Spleen (tissue), 11 donors: ENCODE measurements at regions not wholly inside any gene's neighbourhood (a gene's known extent, or its start where the extent isn't known, plus 50 kb on each side); places are given as distances from the start of the nearest gene placed in this dataset.

Experiments
- DNase-seq: peaks from one replicate; pipeline ENCODE4 v3.0.0-alpha.2; 2020
- H3K27ac ChIP-seq, 8 donors: fragments of 200-600 bp; sonication (generic) in 7 of 8; 1 replicate in 4 of 8; 2 replicates in 4 of 8; pipeline versions ENCODE4 v1.5.0 to v1.8.0; 2016 to 2021; ENCODE audit warnings: inconsistent platforms in 4 of 8, mild to moderate bottlenecking in 4 of 8, moderate library complexity in 1 of 8
- H3K27me3 ChIP-seq, 7 donors: fragments of 200-600 bp; sonication (generic) in 6 of 7; replicated peaks in 1 of 7; 1 replicate in 4 of 7; 2 replicates in 3 of 7; pipeline versions ENCODE4 v1.5.0 to v1.8.0; 2016 to 2021; ENCODE audit warnings: inconsistent platforms in 3 of 7, mild to moderate bottlenecking in 1 of 7
- H3K36me3 ChIP-seq, 6 donors: fragments of 200-600 bp; sonication (generic) in 5 of 6; 1 replicate in 4 of 6; 2 replicates in 2 of 6; pipeline versions ENCODE4 v1.5.0 to v1.8.0; 2016 to 2021; ENCODE audit warnings: inconsistent platforms in 2 of 6
- H3K4me1 ChIP-seq, 6 donors: fragments of 200-600 bp; sonication (generic) in 5 of 6; 1 replicate in 3 of 6; 2 replicates in 3 of 6; pipeline versions ENCODE4 v1.5.0 to v1.8.0; 2016 to 2021; ENCODE audit warnings: inconsistent platforms in 3 of 6
- H3K4me3 ChIP-seq, 8 donors: fragments of 200-600 bp; sonication (generic) in 7 of 8; 1 replicate in 4 of 8; 2 replicates in 4 of 8; pipeline versions ENCODE4 v1.5.0 to v1.8.0; 2016 to 2021; ENCODE audit warnings: inconsistent platforms in 4 of 8, mild to moderate bottlenecking in 4 of 8, moderate library complexity in 2 of 8
- H3K9me3 ChIP-seq, 8 donors: fragments of 200-600 bp; sonication (generic) in 7 of 8; 1 replicate in 4 of 8; 2 replicates in 4 of 8; pipeline versions ENCODE4 v1.5.0 to v1.8.0; 2016 to 2021; ENCODE audit warnings: inconsistent platforms in 4 of 8
- POLR2A ChIP-seq, 3 donors: fragments of 450-650 bp; IDR thresholded peaks; one replicate each; pipeline ENCODE4 v1.5.1; 2017; ENCODE audit warnings: antibody characterized with exemption in 3 of 3, mild to moderate bottlenecking in 1 of 3
- POLR2AphosphoS5 ChIP-seq, 3 donors: sonication (generic); formaldehyde crosslinking; IDR thresholded peaks; one replicate each; pipeline ENCODE4 v1.5.1; 2017; ENCODE audit warnings: antibody characterized with exemption in 3 of 3
- WGBS, 5 donors: extraction: QIAGEN DNeasy Blood & Tissue Kit in 3 of 5; methylation state at CpG; one replicate each; pipeline versions ENCODE4 v1.1.5 to v1.1.7; 2013 to 2018; 5-methylcytosine and 5-hydroxymethylcytosine counted together
- intact Hi-C: fragments of 100-400 bp; cut with DNase I; formaldehyde crosslinking; loops from one replicate; pipeline ENCODE4 v1.15.0; 2023; ENCODE audit warnings: low total_unique reads
- TF ChIP-seq, protein P1 (sequence below), 11 experiments: fragments of 200-600 bp in 7 of 11; fragments of 450-650 bp in 4 of 11; sonication (generic) in 4 of 11; IDR thresholded peaks in 8 of 11; conservative IDR thresholded peaks in 3 of 11; 1 replicate in 7 of 11; 2 replicates in 4 of 11; pipeline versions ENCODE4 v1.4.0 to v1.8.0; 2016 to 2021; ENCODE audit warnings: antibody characterized with exemption in 11 of 11, inconsistent platforms in 4 of 11, mild to moderate bottlenecking in 1 of 11
- donor health status: healthy with polysubstance abuse.
- donor health status: DM: no; HTN: no; CAD: no; lungs with moderate emphysema.
- donor health status: DM: no; HTN: no; CAD: no.
- donor health status: Bipolar disorder and iron deficiency.
- donor health status: healthy.
- donor health status: DM: no; HTN: no; CAD: no.
- donor health status: DM: yes; HTN: yes; CAD: no.

DNA sequence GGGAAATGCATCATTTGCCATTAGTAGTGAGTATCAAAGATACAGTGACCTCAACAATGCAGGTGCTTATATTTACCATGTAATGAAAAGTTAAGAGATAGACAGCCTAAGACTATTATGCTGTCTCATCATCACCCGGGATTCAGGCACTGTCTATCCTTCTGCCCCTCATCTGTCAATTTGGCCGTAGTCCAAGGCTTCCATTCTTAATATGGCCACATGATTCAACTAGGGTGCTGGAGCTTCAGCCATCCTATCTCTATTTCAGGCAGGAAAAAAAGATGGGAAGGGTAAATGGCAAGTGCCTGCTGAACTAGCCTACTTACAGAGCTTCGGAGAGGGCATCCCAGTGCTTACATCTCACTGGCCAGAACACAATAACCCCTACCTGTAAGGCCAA lies 196.7 kb upstream of the LNX1 start:
- Histone ChIP-seq H3K36me3 (no peaks in the 10 kb centered on the region), H3K4me3 (no peak overlapping the region), H3K4me1 (no peaks in the 10 kb centered on the region), H3K9me3 (no peaks in the 10 kb centered on the region), H3K27ac (no peak overlapping the region), H3K27me3 (no peaks in the 10 kb centered on the region)
- TF ChIP-seq POLR2A (IDR thresholded peaks at IDR 0.05) (no peak), POLR2AphosphoS5 (IDR thresholded peaks at IDR 0.05) (no peak)
- TF ChIP-seq, protein P1, sequence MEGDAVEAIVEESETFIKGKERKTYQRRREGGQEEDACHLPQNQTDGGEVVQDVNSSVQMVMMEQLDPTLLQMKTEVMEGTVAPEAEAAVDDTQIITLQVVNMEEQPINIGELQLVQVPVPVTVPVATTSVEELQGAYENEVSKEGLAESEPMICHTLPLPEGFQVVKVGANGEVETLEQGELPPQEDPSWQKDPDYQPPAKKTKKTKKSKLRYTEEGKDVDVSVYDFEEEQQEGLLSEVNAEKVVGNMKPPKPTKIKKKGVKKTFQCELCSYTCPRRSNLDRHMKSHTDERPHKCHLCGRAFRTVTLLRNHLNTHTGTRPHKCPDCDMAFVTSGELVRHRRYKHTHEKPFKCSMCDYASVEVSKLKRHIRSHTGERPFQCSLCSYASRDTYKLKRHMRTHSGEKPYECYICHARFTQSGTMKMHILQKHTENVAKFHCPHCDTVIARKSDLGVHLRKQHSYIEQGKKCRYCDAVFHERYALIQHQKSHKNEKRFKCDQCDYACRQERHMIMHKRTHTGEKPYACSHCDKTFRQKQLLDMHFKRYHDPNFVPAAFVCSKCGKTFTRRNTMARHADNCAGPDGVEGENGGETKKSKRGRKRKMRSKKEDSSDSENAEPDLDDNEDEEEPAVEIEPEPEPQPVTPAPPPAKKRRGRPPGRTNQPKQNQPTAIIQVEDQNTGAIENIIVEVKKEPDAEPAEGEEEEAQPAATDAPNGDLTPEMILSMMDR (IDR thresholded peaks at IDR 0.05 in 8 of 11, conservative IDR thresholded peaks at IDR 0.05 in 3 of 11), result no peak
- 84 to 93% (median 87%) methylated on average over 3 of the region's 3 CpGs for WGBS, 5 donors
- no peak for DNase-seq
- intact Hi-C loops, result no loop called here

DNA sequence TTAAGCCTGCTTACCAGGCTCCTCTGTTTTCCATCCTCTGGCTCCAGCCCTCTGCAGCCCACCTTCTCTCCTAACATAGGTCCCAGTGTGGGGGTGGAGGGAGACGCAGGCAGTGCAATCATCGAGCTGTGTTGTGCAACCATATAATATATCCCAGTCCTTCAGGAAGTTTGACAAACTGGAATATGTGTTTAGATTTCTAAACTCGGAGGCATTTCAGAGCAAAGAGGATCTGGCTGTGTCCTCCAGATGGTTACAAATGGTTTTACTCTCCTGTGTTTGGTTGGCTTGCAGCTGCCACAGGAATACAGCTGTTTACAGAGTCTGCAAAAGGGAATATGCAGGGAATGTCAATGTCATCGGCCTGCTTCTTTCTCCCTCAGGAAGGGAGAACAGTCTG lies 195.3 kb upstream of the LNX1 start:
- TF ChIP-seq, protein P1 (IDR thresholded peaks at IDR 0.05 in 8 of 11, conservative IDR thresholded peaks at IDR 0.05 in 3 of 11), result no peak
- peak in 1 of 3 donors; percentile 14 for TF ChIP-seq POLR2AphosphoS5 (IDR thresholded peaks at IDR 0.05)
- no peak overlapping the region for H3K4me3 ChIP-seq
- 58 to 81% (median 64%) methylated on average over 4 of the region's 4 CpGs for WGBS, 5 donors
- no peaks in the 10 kb centered on the region for H3K36me3 ChIP-seq
- no peaks in the 10 kb centered on the region for H3K27me3 ChIP-seq
- H3K27ac ChIP-seq, result peak overlapping the region in 2 of 8 donors; percentile 23 to 40
- DNase-seq, result no peak
- intact Hi-C loops, result no loop called here
- H3K9me3 ChIP-seq, result no peaks in the 10 kb centered on the region
- no peaks in the 10 kb centered on the region for H3K4me1 ChIP-seq

DNA sequence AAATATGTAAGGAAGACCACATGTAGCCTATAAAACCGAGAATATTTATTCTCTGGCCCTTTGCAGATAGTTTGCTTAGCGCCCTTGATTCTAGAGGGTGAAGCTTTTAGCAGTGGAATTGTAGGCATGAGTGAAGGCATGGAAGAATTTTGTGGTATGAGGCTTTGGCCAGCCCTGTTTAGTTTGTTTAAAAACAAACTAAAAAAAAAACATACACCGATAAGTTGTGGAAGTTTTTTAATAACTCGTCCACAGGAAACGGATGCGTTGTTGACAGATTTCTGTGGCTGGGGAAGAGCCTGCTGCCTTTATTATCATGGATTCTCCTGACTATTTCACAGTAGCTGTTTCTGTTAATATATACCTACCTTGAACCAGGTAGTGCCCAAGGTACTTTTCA lies 194.7 kb upstream of the LNX1 start:
- Histone ChIP-seq H3K27me3 (no peaks in the 10 kb centered on the region), H3K4me1 (no peaks in the 10 kb centered on the region), H3K27ac (peak overlapping the region in 2 of 8 donors; percentile 23 to 27), H3K36me3 (no peaks in the 10 kb centered on the region), H3K4me3 (no peak overlapping the region), H3K9me3 (no peaks in the 10 kb centered on the region)
- TF ChIP-seq, protein P1 (IDR thresholded peaks at IDR 0.05 in 8 of 11, conservative IDR thresholded peaks at IDR 0.05 in 3 of 11), result no peak
- no peak for TF ChIP-seq POLR2A (IDR thresholded peaks at IDR 0.05)
- no peak for TF ChIP-seq POLR2AphosphoS5 (IDR thresholded peaks at IDR 0.05)
- no peak for DNase-seq
- 59 to 79% (median 73%) methylated on average over 6 of the region's 6 CpGs for WGBS, 5 donors
- intact Hi-C loops, result no loop called here

DNA sequence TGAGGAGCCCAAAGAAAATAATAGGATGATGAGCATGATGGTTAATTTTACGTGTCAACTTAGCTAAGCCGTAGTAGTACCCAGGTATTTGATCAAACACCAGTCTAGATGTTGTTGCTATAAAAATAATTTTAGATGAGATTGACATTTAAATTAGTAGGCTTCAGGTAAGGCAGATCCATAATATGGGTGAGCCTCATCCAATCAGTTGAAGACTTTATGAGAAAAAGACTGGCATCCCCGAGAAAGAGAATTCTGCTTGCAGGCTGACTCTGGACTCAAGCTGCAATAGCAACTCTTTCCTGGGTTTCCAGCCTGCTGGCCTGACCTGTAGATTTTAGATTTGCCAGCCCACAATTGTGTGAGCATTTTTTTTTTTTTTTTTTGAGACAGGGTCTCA lies 192.8 kb upstream of the LNX1 start:
- no peaks in the 10 kb centered on the region for H3K36me3 ChIP-seq
- no peaks in the 10 kb centered on the region for H3K9me3 ChIP-seq
- no peak overlapping the region for H3K27ac ChIP-seq
- H3K4me3 ChIP-seq, result no peak overlapping the region
- TF ChIP-seq, protein P1 (IDR thresholded peaks at IDR 0.05 in 8 of 11, conservative IDR thresholded peaks at IDR 0.05 in 3 of 11), result no peak
- TF ChIP-seq POLR2AphosphoS5 (IDR thresholded peaks at IDR 0.05) (no peak), POLR2A (IDR thresholded peaks at IDR 0.05) (no peak)
- intact Hi-C loops, result no loop called here
- no peak for DNase-seq
- no peaks in the 10 kb centered on the region for H3K27me3 ChIP-seq
- H3K4me1 ChIP-seq, result no peaks in the 10 kb centered on the region
- 93 to 100% (median 96%) methylated on average over 3 of the region's 3 CpGs for WGBS, 5 donors
